GM12872 (cell line): ENCODE measurements at regions not wholly inside any gene's neighbourhood (a gene's known extent, or its start where the extent isn't known, plus 50 kb on each side); places are given as distances from the start of the nearest gene placed in this dataset.

ENCODE experiments used
- CTCF ChIP-seq: IDR thresholded peaks from 3 replicates; pipeline ENCODE4 v1.5.1; 2011; ENCODE audit warnings: low read depth, mild to moderate bottlenecking, low read length, moderate library complexity; ENCODE audit not compliant: insufficient read depth

DNA sequence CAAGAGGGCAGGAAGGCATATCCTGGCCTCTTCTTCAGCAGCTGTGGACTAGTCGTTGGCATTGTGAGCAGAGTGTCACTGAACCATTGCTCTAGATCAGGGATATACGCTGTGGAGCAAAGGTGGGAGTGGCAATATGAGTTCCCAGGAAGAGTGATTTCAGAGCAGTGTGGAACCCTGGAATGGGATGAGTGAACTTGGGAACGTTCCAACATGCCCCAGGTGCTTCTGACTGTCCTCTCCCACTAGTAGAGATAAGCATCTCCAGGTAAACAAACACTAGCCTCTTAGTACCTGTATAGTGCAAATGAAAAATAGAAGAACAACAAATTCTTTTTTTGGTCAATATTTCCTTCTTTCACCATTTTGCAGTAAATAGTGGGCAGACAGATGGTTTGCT lies 123.6 kb upstream of the VEPH1 start:
- TF ChIP-seq CTCF = no peak

GRCh38 chr3:157624801-157625200 lies 121.6 kb upstream of the VEPH1 start:
- no peak for TF ChIP-seq CTCF

DNA sequence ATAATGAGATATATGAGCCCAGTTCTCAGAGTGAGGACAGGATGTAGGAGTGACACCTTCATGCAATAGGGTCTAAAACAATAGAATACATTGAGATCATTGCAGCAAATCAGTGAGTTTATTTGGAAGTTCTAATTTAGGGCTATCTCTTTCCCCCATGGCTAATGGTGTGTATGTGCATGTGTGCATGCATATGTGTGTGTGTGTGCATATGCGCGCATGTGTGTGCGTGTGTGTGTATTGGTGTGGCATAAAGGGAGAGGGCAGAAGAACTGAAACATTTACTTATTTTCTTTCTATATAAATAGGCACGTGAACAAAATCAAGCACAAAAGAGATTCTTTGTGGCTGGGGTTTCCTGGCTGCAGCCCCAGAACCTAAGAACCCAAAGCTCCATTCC lies 115.7 kb upstream of the VEPH1 start:
- no peak for TF ChIP-seq CTCF

- TF ChIP-seq CTCF = peak; percentile 59
Observed at GRCh38 chr3:157618075-157618760, 115.0 kb upstream of the VEPH1 start.

DNA sequence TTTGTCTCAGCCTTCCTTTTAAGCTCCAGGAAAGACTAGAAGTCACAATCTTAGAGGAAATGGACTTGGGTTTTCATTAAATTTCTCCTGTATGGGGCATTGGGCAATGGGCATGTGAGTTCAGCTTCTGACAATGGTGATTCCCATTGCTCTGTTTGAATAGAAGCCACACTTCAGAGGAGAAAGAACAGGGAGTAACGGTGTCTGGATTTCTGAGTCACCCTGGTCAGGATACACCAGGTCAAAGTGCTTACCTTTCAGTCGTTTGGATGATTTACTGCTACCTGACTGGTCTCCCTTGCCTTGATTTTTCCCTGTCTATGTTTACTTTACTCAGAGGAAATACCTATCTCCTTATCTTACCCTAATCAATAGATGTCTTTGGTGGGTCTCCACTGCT lies 111.7 kb upstream of the VEPH1 start:
- TF ChIP-seq CTCF = no peak

GRCh38 chr3:157611536-157612076 lies 108.4 kb upstream of the VEPH1 start:
- no peak for TF ChIP-seq CTCF

GRCh38 chr3:157610876-157611535 lies 107.8 kb upstream of the VEPH1 start:
- no peak for TF ChIP-seq CTCF
